ENCODE measurements at regions not wholly inside any gene's neighbourhood (a gene's known extent, or its start where the extent isn't known, plus 50 kb on each side); places are given as distances from the start of the nearest gene placed in this dataset.

GRCh38 chr20:22232473-22232872 is 351.9 kb downstream of the FOXA2 start:
- H3K4me2 ChIP-seq (ENCODE audit: low read length) = no peak overlapping the region
- H3K79me2 ChIP-seq (ENCODE audit: control insufficient read depth, low read length) = no peaks in the 10 kb centered on the region
- H3K9me3 ChIP-seq (ENCODE audit: control insufficient read depth, insufficient read depth, low read length) = no peaks in the 10 kb centered on the region
- no peaks in the 10 kb centered on the region for H3K4me1 ChIP-seq (ENCODE audit: control insufficient read depth, low read length)
- H3K27me3 ChIP-seq (ENCODE audit: control insufficient read depth, low read length) = no peaks in the 10 kb centered on the region
- TF ChIP-seq EZH2phosphoT487 (IDR thresholded peaks at IDR 0.05; ENCODE audit: borderline replicate concordance, low read length) = no peak
- TF ChIP-seq, protein P1, sequence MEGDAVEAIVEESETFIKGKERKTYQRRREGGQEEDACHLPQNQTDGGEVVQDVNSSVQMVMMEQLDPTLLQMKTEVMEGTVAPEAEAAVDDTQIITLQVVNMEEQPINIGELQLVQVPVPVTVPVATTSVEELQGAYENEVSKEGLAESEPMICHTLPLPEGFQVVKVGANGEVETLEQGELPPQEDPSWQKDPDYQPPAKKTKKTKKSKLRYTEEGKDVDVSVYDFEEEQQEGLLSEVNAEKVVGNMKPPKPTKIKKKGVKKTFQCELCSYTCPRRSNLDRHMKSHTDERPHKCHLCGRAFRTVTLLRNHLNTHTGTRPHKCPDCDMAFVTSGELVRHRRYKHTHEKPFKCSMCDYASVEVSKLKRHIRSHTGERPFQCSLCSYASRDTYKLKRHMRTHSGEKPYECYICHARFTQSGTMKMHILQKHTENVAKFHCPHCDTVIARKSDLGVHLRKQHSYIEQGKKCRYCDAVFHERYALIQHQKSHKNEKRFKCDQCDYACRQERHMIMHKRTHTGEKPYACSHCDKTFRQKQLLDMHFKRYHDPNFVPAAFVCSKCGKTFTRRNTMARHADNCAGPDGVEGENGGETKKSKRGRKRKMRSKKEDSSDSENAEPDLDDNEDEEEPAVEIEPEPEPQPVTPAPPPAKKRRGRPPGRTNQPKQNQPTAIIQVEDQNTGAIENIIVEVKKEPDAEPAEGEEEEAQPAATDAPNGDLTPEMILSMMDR (IDR thresholded peaks at IDR 0.05; ENCODE audit: low read depth, low read length, poor library complexity, severe bottlenecking) = no peak
- no peak overlapping the region for H3K4me3 ChIP-seq (ENCODE audit: low read length)
- H3K9me2 ChIP-seq (replicated peaks; ENCODE audit: control insufficient read depth, low read length) = no peaks in the 10 kb centered on the region
- no peak overlapping the region for H3K27ac ChIP-seq (ENCODE audit: low read depth, low read length)
- no peaks in the 10 kb centered on the region for H3F3A ChIP-seq (ENCODE audit: control insufficient read depth, insufficient read depth)
- no peaks in the 10 kb centered on the region for H4K20me1 ChIP-seq (ENCODE audit: control insufficient read depth, insufficient read depth, low read depth, low read length)
- no peaks in the 10 kb centered on the region for H3K36me3 ChIP-seq (ENCODE audit: control insufficient read depth, low read length)

GRCh38 chr20:22226849-22227700 is 357.3 kb downstream of the FOXA2 start:
- H3K36me3 ChIP-seq (ENCODE audit: control insufficient read depth, low read length) = no peaks in the 10 kb centered on the region
- no peaks in the 10 kb centered on the region for H4K20me1 ChIP-seq (ENCODE audit: control insufficient read depth, insufficient read depth, low read depth, low read length)
- no peaks in the 10 kb centered on the region for H3K79me2 ChIP-seq (ENCODE audit: control insufficient read depth, low read length)
- H3K4me3 ChIP-seq (ENCODE audit: low read length) = no peak overlapping the region
- H3K9me2 ChIP-seq (replicated peaks; ENCODE audit: control insufficient read depth, low read length) = no peaks in the 10 kb centered on the region
- no peak overlapping the region for H3K4me2 ChIP-seq (ENCODE audit: low read length)
- no peaks in the 10 kb centered on the region for H3F3A ChIP-seq (ENCODE audit: control insufficient read depth, insufficient read depth)
- TF ChIP-seq EZH2phosphoT487 (IDR thresholded peaks at IDR 0.05; ENCODE audit: borderline replicate concordance, low read length) = no peak
- TF ChIP-seq, protein P1 (IDR thresholded peaks at IDR 0.05; ENCODE audit: low read depth, low read length, poor library complexity, severe bottlenecking) = no peak
- H3K27me3 ChIP-seq (ENCODE audit: control insufficient read depth, low read length) = no peaks in the 10 kb centered on the region
- H3K4me1 ChIP-seq (ENCODE audit: control insufficient read depth, low read length) = no peaks in the 10 kb centered on the region
- no peak overlapping the region for H3K27ac ChIP-seq (ENCODE audit: low read depth, low read length)
- H3K9me3 ChIP-seq (ENCODE audit: control insufficient read depth, insufficient read depth, low read length) = no peaks in the 10 kb centered on the region

GRCh38 chr20:22223236-22223635 is 361.1 kb downstream of the FOXA2 start:
- Histone ChIP-seq H3K4me3 (ENCODE audit: low read length) (no peak overlapping the region), H3K4me2 (ENCODE audit: low read length) (no peak overlapping the region), H3K79me2 (ENCODE audit: control insufficient read depth, low read length) (no peaks in the 10 kb centered on the region), H3K9me3 (ENCODE audit: control insufficient read depth, insufficient read depth, low read length) (no peaks in the 10 kb centered on the region), H3K9me2 (replicated peaks; ENCODE audit: control insufficient read depth, low read length) (no peaks in the 10 kb centered on the region), H3F3A (ENCODE audit: control insufficient read depth, insufficient read depth) (no peaks in the 10 kb centered on the region), H3K36me3 (ENCODE audit: control insufficient read depth, low read length) (no peaks in the 10 kb centered on the region), H4K20me1 (ENCODE audit: control insufficient read depth, insufficient read depth, low read depth, low read length) (no peaks in the 10 kb centered on the region), H3K27ac (ENCODE audit: low read depth, low read length) (no peak overlapping the region), H3K4me1 (ENCODE audit: control insufficient read depth, low read length) (no peaks in the 10 kb centered on the region), H3K27me3 (ENCODE audit: control insufficient read depth, low read length) (no peaks in the 10 kb centered on the region)
- TF ChIP-seq EZH2phosphoT487 (IDR thresholded peaks at IDR 0.05; ENCODE audit: borderline replicate concordance, low read length) = no peak
- TF ChIP-seq, protein P1 (IDR thresholded peaks at IDR 0.05; ENCODE audit: low read depth, low read length, poor library complexity, severe bottlenecking) = no peak

All from DOHH2 (cell line).